ENCODE measurements at regions not wholly inside any gene's neighbourhood (a gene's known extent, or its start where the extent isn't known, plus 50 kb on each side); places are given as distances from the start of the nearest gene placed in this dataset.

GRCh38 chr4:28831867-28832266 lies 1888.3 kb upstream of the PCDH7 start:
- no peak for TF ChIP-seq CTCF (IDR thresholded peaks at IDR 0.05)
- no peak for TF ChIP-seq EP300 (IDR thresholded peaks at IDR 0.05)
- no peak for TF ChIP-seq POLR2AphosphoS5 (IDR thresholded peaks at IDR 0.05)
